ENCODE measurements at regions not wholly inside any gene's neighbourhood (a gene's known extent, or its start where the extent isn't known, plus 50 kb on each side); places are given as distances from the start of the nearest gene placed in this dataset.

DNA sequence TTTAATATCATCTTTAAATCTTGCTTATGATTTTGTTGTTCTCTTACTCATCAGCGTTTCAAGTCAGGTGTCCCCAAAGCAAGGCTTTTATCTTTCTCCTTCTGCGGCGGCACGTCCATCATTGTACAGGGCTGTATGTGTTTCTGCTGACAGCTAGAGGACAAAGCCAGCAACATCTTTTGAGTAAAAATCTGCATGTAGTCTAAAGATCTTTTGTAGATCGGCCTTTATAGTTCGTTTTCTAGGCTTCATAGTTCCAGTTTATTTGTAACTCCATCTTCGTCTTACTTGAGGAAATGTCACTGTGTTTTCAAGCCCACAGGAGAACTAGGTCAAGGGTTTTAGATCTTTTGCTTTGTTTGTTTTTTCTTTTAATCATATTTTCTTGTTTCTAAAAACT is 211.4 kb upstream of the TOPAZ1 start:
- Histone ChIP-seq H3K4me2 (ENCODE audit: insufficient read depth, low read length) (no peak overlapping the region), H3K9me3 (ENCODE audit: low read depth, low read length) (no peaks in the 10 kb centered on the region), H3K4me1 (ENCODE audit: insufficient read depth, low read length) (no peaks in the 10 kb centered on the region), H3K79me2 (ENCODE audit: insufficient read depth, low read length) (peaks cover 37% of the 10 kb centered on the region), H3K4me3 (ENCODE audit: insufficient read depth, low read length) (no peak overlapping the region), H3K27ac (ENCODE audit: low read depth, low read length) (no peak overlapping the region), H4K20me1 (ENCODE audit: insufficient read depth, low read length) (peaks cover 3% of the 10 kb centered on the region), H3K36me3 (ENCODE audit: insufficient read depth, low read length) (no peaks in the 10 kb centered on the region), H3K27me3 (ENCODE audit: insufficient read depth, low read length) (no peaks in the 10 kb centered on the region), H2AFZ (ENCODE audit: low read length) (no peak overlapping the region)
- no peak for DNase-seq (ENCODE audit: insufficient read length, low spot score, missing footprints)
- TF ChIP-seq, protein P1, sequence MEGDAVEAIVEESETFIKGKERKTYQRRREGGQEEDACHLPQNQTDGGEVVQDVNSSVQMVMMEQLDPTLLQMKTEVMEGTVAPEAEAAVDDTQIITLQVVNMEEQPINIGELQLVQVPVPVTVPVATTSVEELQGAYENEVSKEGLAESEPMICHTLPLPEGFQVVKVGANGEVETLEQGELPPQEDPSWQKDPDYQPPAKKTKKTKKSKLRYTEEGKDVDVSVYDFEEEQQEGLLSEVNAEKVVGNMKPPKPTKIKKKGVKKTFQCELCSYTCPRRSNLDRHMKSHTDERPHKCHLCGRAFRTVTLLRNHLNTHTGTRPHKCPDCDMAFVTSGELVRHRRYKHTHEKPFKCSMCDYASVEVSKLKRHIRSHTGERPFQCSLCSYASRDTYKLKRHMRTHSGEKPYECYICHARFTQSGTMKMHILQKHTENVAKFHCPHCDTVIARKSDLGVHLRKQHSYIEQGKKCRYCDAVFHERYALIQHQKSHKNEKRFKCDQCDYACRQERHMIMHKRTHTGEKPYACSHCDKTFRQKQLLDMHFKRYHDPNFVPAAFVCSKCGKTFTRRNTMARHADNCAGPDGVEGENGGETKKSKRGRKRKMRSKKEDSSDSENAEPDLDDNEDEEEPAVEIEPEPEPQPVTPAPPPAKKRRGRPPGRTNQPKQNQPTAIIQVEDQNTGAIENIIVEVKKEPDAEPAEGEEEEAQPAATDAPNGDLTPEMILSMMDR (IDR thresholded peaks at IDR 0.05; ENCODE audit: extremely low read depth, low read depth, low read length) = no peak

DNA sequence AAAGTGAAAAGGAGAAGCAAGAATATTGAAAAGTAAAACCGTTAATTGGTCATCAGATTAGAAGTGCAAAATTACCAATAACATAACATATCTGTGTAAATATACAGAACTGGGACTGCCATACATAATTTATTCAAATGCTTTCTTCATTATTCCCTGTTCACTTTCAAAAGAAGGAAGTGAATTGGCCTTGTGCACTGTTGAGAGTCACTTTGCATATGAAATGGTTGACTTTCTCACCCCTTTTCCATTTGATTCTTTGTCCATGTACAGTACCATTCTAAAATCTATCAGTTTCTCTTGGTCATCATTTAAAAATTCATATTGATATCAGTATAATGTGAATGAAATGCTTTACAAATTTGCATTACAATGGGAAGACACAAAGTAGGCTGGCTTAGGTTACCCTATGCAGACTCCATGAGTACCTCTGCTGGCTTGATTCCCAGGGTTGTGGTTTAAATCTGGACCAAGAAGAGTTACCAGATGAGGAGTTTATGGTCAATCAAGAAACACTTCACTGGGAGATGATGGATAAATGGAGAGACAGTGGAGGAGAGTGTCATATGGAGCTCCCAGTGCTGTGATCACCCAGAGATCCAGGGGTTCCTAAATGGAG is 210.9 kb upstream of the TOPAZ1 start:
- H2AFZ ChIP-seq (ENCODE audit: low read length) = no peak overlapping the region
- TF ChIP-seq, protein P1 (IDR thresholded peaks at IDR 0.05; ENCODE audit: extremely low read depth, low read depth, low read length) = no peak
- no peaks in the 10 kb centered on the region for H3K4me1 ChIP-seq (ENCODE audit: insufficient read depth, low read length)
- no peak for DNase-seq (ENCODE audit: insufficient read length, low spot score, missing footprints)
- no peak overlapping the region for H3K4me2 ChIP-seq (ENCODE audit: insufficient read depth, low read length)
- peaks cover 3% of the 10 kb centered on the region for H4K20me1 ChIP-seq (ENCODE audit: insufficient read depth, low read length)
- no peaks in the 10 kb centered on the region for H3K27me3 ChIP-seq (ENCODE audit: insufficient read depth, low read length)
- H3K79me2 ChIP-seq (ENCODE audit: insufficient read depth, low read length) = peaks cover 37% of the 10 kb centered on the region
- no peak overlapping the region for H3K4me3 ChIP-seq (ENCODE audit: insufficient read depth, low read length)
- no peaks in the 10 kb centered on the region for H3K9me3 ChIP-seq (ENCODE audit: low read depth, low read length)
- no peak overlapping the region for H3K27ac ChIP-seq (ENCODE audit: low read depth, low read length)
- H3K36me3 ChIP-seq (ENCODE audit: insufficient read depth, low read length) = no peaks in the 10 kb centered on the region

DNA sequence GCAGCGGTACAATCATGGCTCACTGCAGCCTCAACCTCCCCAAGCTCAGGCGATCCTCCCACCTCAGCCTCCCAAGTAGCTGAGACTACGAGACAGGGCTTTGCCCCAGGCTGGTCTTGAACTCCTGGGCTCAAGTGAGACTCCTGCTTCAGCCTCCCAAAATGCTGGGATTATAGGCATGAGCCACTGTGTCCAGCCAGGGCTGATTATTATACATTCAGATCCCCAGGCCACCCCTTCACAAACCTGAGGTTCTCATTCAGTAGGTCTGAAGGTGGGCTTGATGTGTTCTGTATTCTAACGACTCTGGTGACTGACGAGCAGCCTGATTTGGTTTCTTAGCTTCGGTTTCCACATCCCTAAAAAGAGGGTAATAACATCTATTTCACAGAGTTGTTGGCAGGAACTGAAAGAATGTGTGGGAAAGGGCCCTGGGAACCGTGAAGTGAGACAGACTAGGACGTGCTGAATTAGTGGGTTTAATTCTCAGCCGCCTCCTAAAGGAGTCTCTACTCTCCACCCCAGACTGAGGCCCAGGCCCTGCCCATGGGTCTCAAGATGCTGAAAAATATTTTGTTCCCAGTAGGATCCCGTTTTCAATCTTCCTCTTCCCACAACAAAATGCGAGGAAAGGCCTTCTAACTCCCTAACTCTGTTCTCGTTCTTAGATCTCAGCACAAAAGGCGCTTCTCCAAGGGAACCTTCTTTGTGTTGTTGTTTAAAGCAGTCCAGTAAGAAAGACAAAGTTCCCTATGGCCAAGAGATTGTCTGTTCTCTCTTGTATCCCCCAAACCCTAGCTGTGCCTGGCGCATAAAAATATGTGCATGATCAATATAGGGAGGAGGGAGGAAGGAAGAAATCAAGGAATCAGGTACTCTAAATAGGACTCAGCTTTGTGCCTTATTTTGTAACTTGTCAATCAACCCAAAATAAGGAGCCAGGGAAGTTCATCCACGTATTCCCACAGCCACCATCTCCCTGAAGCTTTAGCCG is 210.0 kb upstream of the TOPAZ1 start:
- H3K79me2 ChIP-seq (ENCODE audit: insufficient read depth, low read length) = peaks cover 34% of the 10 kb centered on the region
- H3K4me2 ChIP-seq (ENCODE audit: insufficient read depth, low read length) = no peak overlapping the region
- peaks cover 3% of the 10 kb centered on the region for H4K20me1 ChIP-seq (ENCODE audit: insufficient read depth, low read length)
- no peak for DNase-seq (ENCODE audit: insufficient read length, low spot score, missing footprints)
- no peak overlapping the region for H3K4me3 ChIP-seq (ENCODE audit: insufficient read depth, low read length)
- TF ChIP-seq, protein P1 (IDR thresholded peaks at IDR 0.05; ENCODE audit: extremely low read depth, low read depth, low read length) = no peak
- no peak overlapping the region for H3K27ac ChIP-seq (ENCODE audit: low read depth, low read length)
- H3K4me1 ChIP-seq (ENCODE audit: insufficient read depth, low read length) = no peaks in the 10 kb centered on the region
- H3K36me3 ChIP-seq (ENCODE audit: insufficient read depth, low read length) = no peaks in the 10 kb centered on the region
- no peaks in the 10 kb centered on the region for H3K27me3 ChIP-seq (ENCODE audit: insufficient read depth, low read length)
- H2AFZ ChIP-seq (ENCODE audit: low read length) = peak overlapping the region; percentile 52
- H3K9me3 ChIP-seq (ENCODE audit: low read depth, low read length) = no peaks in the 10 kb centered on the region

DNA sequence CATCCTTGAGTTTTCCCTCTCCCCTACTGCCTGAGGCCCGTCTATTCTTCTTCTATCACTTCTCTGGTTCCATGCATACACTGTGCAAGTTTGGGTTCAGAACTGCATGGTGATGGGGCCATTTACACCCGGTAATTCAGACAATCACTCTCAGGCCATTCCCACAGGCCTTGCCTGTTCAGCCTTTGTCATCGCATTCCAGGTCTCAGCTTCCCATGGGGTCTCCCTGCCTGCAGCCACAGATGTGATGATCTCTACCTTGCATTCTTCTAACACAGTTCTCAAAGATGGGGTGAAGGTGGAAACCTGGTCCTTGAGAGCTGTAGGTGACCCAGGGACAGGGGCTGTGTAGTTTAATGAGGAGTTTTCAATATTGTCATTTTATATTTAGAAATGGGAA is 209.2 kb upstream of the TOPAZ1 start:
- no peak for DNase-seq (ENCODE audit: insufficient read length, low spot score, missing footprints)
- H3K79me2 ChIP-seq (ENCODE audit: insufficient read depth, low read length) = peaks cover 34% of the 10 kb centered on the region
- H3K27ac ChIP-seq (ENCODE audit: low read depth, low read length) = no peak overlapping the region

More for the DNA sequence above, 209.2 kb upstream of the TOPAZ1 start:
- Histone ChIP-seq H3K9me3 (ENCODE audit: low read depth, low read length) (no peaks in the 10 kb centered on the region), H4K20me1 (ENCODE audit: insufficient read depth, low read length) (peaks cover 3% of the 10 kb centered on the region), H3K27me3 (ENCODE audit: insufficient read depth, low read length) (no peaks in the 10 kb centered on the region), H3K4me1 (ENCODE audit: insufficient read depth, low read length) (no peaks in the 10 kb centered on the region), H3K36me3 (ENCODE audit: insufficient read depth, low read length) (no peaks in the 10 kb centered on the region), H3K4me2 (ENCODE audit: insufficient read depth, low read length) (no peak overlapping the region), H3K4me3 (ENCODE audit: insufficient read depth, low read length) (no peak overlapping the region), H2AFZ (ENCODE audit: low read length) (no peak overlapping the region)
- TF ChIP-seq, protein P1 (IDR thresholded peaks at IDR 0.05; ENCODE audit: extremely low read depth, low read depth, low read length) = no peak

All from osteoblast (primary cell).